Small intestine (tissue), 7 donors: ENCODE measurements at regions not wholly inside any gene's neighbourhood (a gene's known extent, or its start where the extent isn't known, plus 50 kb on each side); places are given as distances from the start of the nearest gene placed in this dataset.
A peak's percentile ranks its signal among the peaks of the same experiment; 100 is the strongest.

ENCODE experiments used
- DNase-seq, 2 donors: peaks; one replicate each; pipeline versions ENCODE4 v3.0.0 to v3.0.0-alpha.2; 2013
- FAIRE-seq: peaks from 2 replicates; lab custom pipeline; 2012; peaks lifted over from hg19 to GRCh38; lab: Jason Lieb, UNC
- H3K27ac ChIP-seq, 3 donors: one replicate each; pipeline ENCODE4 v1.5.1; 2013; ENCODE audit warnings: low read length in 2 of 3, mild to moderate bottlenecking in 2 of 3, control low read depth in 1 of 3, inconsistent platforms in 1 of 3, low read depth in 1 of 3, moderate library complexity in 1 of 3
- H3K27me3 ChIP-seq, 3 donors: one replicate each; pipeline ENCODE4 v1.6.1; 2013; ENCODE audit warnings: low read length in 3 of 3, inconsistent platforms in 1 of 3; ENCODE audit not compliant: control insufficient read depth in 3 of 3, insufficient read depth in 3 of 3
- H3K36me3 ChIP-seq, 3 donors: one replicate each; pipeline ENCODE4 v1.6.1; 2013; ENCODE audit warnings: low read length in 3 of 3, inconsistent platforms in 1 of 3, low read depth in 1 of 3, mild to moderate bottlenecking in 1 of 3, moderate library complexity in 1 of 3; ENCODE audit not compliant: control insufficient read depth in 3 of 3, insufficient read depth in 2 of 3
- H3K4me1 ChIP-seq, 3 donors: one replicate each; pipeline ENCODE4 v1.6.1; 2013; ENCODE audit warnings: low read length in 2 of 3, inconsistent platforms in 1 of 3, low read depth in 1 of 3, mild to moderate bottlenecking in 1 of 3, moderate library complexity in 1 of 3; ENCODE audit not compliant: control insufficient read depth in 3 of 3, insufficient read depth in 2 of 3
- H3K4me3 ChIP-seq, 3 donors: one replicate each; pipeline ENCODE4 v1.5.1; 2013; ENCODE audit warnings: low read length in 3 of 3, control low read depth in 1 of 3, inconsistent platforms in 1 of 3, low read depth in 1 of 3, mild to moderate bottlenecking in 1 of 3, moderate library complexity in 1 of 3
- H3K9me3 ChIP-seq, 2 donors: one replicate each; pipeline ENCODE4 v1.6.1; 2013; ENCODE audit warnings: low read depth in 1 of 2, low read length in 1 of 2; ENCODE audit not compliant: control insufficient read depth in 2 of 2, insufficient read depth in 1 of 2
- WGBS, 3 donors: extraction: QIAGEN DNeasy Blood & Tissue Kit; methylation state at CpG; one replicate each; pipeline ENCODE4 v1.1.7; 2013; 5-methylcytosine and 5-hydroxymethylcytosine counted together
- donor health status: healthy with polysubstance abuse.
- donor health status: control.
- donor health status: control.
- donor health status: Bipolar disorder and iron deficiency.
- donor health status: healthy.

DNA sequence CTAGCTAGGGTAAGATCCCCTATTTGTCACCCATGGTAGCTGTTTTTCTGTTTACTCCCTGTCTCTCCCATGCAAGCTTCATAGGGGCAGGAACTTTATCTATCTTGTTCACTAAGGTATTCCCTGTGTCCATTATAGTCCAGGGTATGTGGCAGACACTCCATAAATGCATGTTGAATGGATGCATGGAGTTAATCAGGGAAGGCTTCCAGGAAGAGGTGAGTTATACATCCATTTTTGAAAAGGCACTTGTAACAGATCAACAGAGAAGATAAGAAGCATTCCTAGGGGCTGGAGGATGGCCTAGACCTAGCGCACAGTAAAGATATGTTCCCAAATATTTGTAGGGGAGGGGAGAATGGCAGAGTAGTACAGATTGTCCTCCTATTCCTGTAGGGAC is 130.3 kb downstream of the BUD13 start:
- DNase-seq (no peak), FAIRE-seq (no peak)
- Histone ChIP-seq H3K9me3 (no peaks in the 10 kb centered on the region), H3K4me1 (no peaks in the 10 kb centered on the region), H3K4me3 (no peak overlapping the region), H3K36me3 (no peaks in the 10 kb centered on the region), H3K27ac (no peak overlapping the region), H3K27me3 (peaks cover 0 to 7% (median 2%) of the 10 kb centered on the region in 3 donors)
- 80 to 100% (median 87%) methylated on average over 1 of the region's 1 CpG for WGBS, 3 donors

DNA sequence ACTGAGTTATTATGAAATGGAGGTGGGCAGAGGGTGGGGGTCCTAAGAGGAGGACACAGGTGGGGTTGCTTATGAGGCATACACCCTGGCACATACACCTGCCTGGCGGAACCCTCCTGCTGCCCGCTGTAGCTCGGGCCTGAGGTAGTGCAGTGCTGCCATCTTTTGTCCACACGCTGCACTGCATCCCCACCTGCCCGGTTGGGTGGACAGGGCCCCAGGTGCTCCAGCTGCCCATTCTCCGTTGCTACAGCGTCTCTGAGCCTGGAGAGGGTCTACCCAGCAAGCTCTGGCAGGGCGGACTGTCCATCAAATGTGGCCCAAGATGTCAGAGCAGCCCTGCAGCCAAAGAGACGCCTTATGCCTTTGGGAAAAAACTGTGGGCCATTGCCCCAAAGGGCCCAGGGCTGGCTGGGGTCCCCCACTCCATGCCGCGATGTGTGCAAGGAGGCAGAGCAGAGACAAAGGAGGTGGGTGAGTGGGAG is 131.2 kb downstream of the BUD13 start:
- no peak for FAIRE-seq
- DNase-seq, result peak; percentile 58
- no peak overlapping the region for H3K4me3 ChIP-seq
- WGBS, 3 donors, result 24 to 28% (median 26%) methylated on average over 11 of the region's 11 CpGs
- H3K27me3 ChIP-seq, result peaks cover 0 to 7% (median 2%) of the 10 kb centered on the region in 3 donors
- no peaks in the 10 kb centered on the region for H3K4me1 ChIP-seq
- no peaks in the 10 kb centered on the region for H3K9me3 ChIP-seq
- no peaks in the 10 kb centered on the region for H3K36me3 ChIP-seq
- H3K27ac ChIP-seq, result no peak overlapping the region

- H3K4me1 ChIP-seq, result no peaks in the 10 kb centered on the region
- no peak overlapping the region for H3K27ac ChIP-seq
- peaks cover 0 to 7% (median 2%) of the 10 kb centered on the region in 3 donors for H3K27me3 ChIP-seq
- WGBS, 3 donors, result 83 to 86% (median 85%) methylated on average over 7 of the region's 7 CpGs
- DNase-seq, result no peak
- FAIRE-seq, result no peak
- H3K36me3 ChIP-seq, result no peaks in the 10 kb centered on the region
- H3K9me3 ChIP-seq, result no peaks in the 10 kb centered on the region
- no peak overlapping the region for H3K4me3 ChIP-seq
Measured at GRCh38 chr11:116640641-116641402, 132.0 kb downstream of the BUD13 start.

DNA sequence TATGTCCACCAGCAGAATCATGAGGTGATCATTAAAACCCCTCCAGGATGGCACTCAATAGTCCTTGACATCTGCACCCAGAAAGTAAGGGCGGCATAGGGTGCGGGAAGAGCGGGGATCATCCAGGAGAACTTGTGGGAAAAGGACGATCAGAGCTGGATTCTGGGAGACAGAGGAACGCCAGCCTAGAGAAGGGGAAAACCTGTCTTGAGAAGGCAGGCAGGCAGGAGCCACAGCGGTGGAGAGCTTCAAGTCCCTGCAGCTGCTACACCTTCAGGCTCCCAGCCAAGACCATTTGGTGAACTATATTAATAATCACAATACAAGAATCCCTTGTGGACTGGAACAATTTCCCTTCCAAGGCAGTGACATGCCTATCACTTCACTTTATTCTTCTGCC is 134.3 kb downstream of the BUD13 start:
- WGBS, 3 donors, result 77 to 88% (median 82%) methylated on average over 6 of the region's 6 CpGs
- H3K9me3 ChIP-seq, result peaks cover 0 to 2% of the 10 kb centered on the region in 2 donors
- no peak overlapping the region for H3K4me3 ChIP-seq
- no peak overlapping the region for H3K27ac ChIP-seq
- peaks cover 0 to 8% (median 2%) of the 10 kb centered on the region in 3 donors for H3K27me3 ChIP-seq
- no peaks in the 10 kb centered on the region for H3K36me3 ChIP-seq
- DNase-seq (no peak), FAIRE-seq (no peak)
- no peaks in the 10 kb centered on the region for H3K4me1 ChIP-seq

DNA sequence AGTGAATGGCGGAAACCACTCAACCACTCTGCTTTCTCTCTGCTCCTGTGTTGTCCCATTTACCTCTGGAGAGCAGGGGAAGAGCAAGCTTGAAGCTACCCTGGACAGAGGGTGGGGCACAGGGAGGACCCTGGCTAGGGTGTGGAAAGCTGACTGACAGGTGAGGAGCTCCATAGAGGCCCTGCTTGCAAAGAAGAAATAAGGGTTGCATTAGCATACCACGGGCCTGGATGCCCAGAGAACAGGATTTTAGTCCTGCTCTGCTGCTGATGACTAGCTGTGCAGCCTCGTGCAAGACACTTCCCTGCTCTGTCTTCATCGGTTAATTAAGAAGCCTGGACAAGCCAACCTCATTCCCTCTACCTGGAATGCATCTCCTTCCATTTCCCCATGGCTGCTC is 135.0 kb downstream of the BUD13 start:
- no peak overlapping the region for H3K27ac ChIP-seq

GRCh38 chr11:116636341-116636929 is 136.4 kb downstream of the BUD13 start:
- FAIRE-seq (no peak), DNase-seq (no peak)
- no peak overlapping the region for H3K27ac ChIP-seq
- peaks cover 0 to 6% (median 5%) of the 10 kb centered on the region in 3 donors for H3K27me3 ChIP-seq
- no peaks in the 10 kb centered on the region for H3K4me1 ChIP-seq
- H3K9me3 ChIP-seq, result peaks cover 0 to 2% of the 10 kb centered on the region in 2 donors
- H3K4me3 ChIP-seq, result no peak overlapping the region
- 79 to 87% (median 82%) methylated on average over 15 of the region's 15 CpGs for WGBS, 3 donors
- no peaks in the 10 kb centered on the region for H3K36me3 ChIP-seq

More for the DNA sequence above, 135.0 kb downstream of the BUD13 start:
- no peaks in the 10 kb centered on the region for H3K4me1 ChIP-seq
- peaks cover 0 to 2% of the 10 kb centered on the region in 2 donors for H3K9me3 ChIP-seq
- no peak for DNase-seq
- H3K27me3 ChIP-seq, result peaks cover 0 to 8% (median 2%) of the 10 kb centered on the region in 3 donors
- WGBS, 3 donors, result 71 to 75% (median 72%) methylated on average over 4 of the region's 4 CpGs
- H3K36me3 ChIP-seq, result no peaks in the 10 kb centered on the region
- no peak overlapping the region for H3K4me3 ChIP-seq
- no peak for FAIRE-seq

DNA sequence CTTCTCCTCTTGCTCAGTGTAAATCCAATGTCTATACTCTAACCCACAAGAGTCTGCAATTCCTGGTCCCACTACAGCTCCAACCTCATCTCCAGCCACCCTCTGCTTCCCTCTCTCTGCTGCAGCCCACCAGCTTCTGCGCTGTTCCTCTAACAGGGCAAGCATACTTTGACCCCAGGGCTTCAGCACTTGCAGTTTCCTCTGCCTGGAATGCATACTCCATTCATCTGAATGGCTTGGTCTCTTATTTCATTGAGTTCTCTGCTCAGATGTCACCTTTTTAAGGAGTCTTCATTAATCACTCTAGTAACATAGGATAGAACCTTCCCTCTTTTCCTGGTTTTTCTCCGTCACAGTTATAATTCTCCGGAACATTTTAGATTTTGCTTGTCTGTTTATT is 141.6 kb downstream of the BUD13 start:
- FAIRE-seq (no peak), DNase-seq (no peak)
- Histone ChIP-seq H3K4me1 (no peaks in the 10 kb centered on the region), H3K36me3 (no peaks in the 10 kb centered on the region), H3K27ac (no peak overlapping the region), H3K27me3 (peaks cover 0 to 7% (median 6%) of the 10 kb centered on the region in 3 donors), H3K9me3 (peaks cover 0 to 2% of the 10 kb centered on the region in 2 donors), H3K4me3 (no peak overlapping the region)
- WGBS, 3 donors, result 65 to 79% (median 68%) methylated on average over 3 of the region's 3 CpGs

DNA sequence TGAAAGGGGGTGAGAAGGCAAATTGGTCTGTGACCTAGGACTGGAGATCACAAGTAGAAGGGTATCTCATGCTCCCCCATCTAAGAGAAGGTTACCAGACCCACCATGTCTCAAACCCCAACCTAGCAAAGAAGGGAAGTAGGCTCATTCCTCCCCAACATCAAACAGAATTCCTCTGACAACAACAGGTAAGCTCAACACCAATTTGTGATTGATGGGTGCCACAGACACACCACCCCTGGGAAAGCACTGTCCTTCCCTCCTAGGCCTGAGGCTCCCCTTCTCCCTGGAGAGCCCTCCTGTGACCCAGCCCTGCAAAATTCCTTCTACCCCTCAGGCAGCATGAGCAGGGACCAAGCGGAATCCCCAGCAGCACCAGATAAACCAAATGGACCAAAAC is 154.3 kb downstream of the BUD13 start:
- FAIRE-seq (no peak), DNase-seq (no peak)

More for the DNA sequence above, 154.3 kb downstream of the BUD13 start:
- H3K36me3 ChIP-seq, result no peaks in the 10 kb centered on the region
- 79 to 91% (median 91%) methylated on average over 1 of the region's 1 CpG for WGBS, 3 donors
- no peak overlapping the region for H3K27ac ChIP-seq
- H3K27me3 ChIP-seq, result peaks cover 0 to 8% (median 4%) of the 10 kb centered on the region in 3 donors
- H3K4me1 ChIP-seq, result no peaks in the 10 kb centered on the region
- H3K9me3 ChIP-seq, result no peaks in the 10 kb centered on the region
- no peak overlapping the region for H3K4me3 ChIP-seq
